Fibroblast of the conjunctiva (primary cell): ENCODE measurements at regions not wholly inside any gene's neighbourhood (a gene's known extent, or its start where the extent isn't known, plus 50 kb on each side); places are given as distances from the start of the nearest gene placed in this dataset.

Experiments
- DNase-seq: peaks from one replicate; pipeline ENCODE4 v3.0.0-alpha.2; 2010; ENCODE audit warnings: low read depth

- DNase-seq, result no peak
Observed at GRCh38 chr17:83178533-83179304, 99.3 kb downstream of the METRNL start.

GRCh38 chr17:83179374-83179773, 100.0 kb downstream of the METRNL start:
- DNase-seq, result no peak

GRCh38 chr17:83179811-83180210, 100.4 kb downstream of the METRNL start:
- no peak for DNase-seq

- DNase-seq, result no peak
Observed at GRCh38 chr17:83180264-83180995, 101.0 kb downstream of the METRNL start.

- no peak for DNase-seq
Observed at GRCh38 chr17:83180996-83181481, 101.6 kb downstream of the METRNL start.

- no peak for DNase-seq
Observed at GRCh38 chr17:83181991-83182619, 102.7 kb downstream of the METRNL start.

GRCh38 chr17:83182620-83183101, 103.3 kb downstream of the METRNL start:
- no peak for DNase-seq

GRCh38 chr17:83183145-83183948, 103.9 kb downstream of the METRNL start:
- no peak for DNase-seq

- DNase-seq, result no peak
Observed at GRCh38 chr17:83183951-83184506, 104.6 kb downstream of the METRNL start.

- no peak for DNase-seq
Observed at GRCh38 chr17:83185023-83186002, 105.9 kb downstream of the METRNL start.

- DNase-seq, result no peak
Observed at GRCh38 chr17:83186226-83186625, 106.8 kb downstream of the METRNL start.

- DNase-seq, result no peak
Observed at GRCh38 chr17:83186751-83187421, 107.5 kb downstream of the METRNL start.

GRCh38 chr17:83187782-83188311, 108.4 kb downstream of the METRNL start:
- DNase-seq, result no peak

- peak; percentile 69 for DNase-seq
Observed at GRCh38 chr17:83189044-83190003, 109.9 kb downstream of the METRNL start.

GRCh38 chr17:83190004-83190385, 110.6 kb downstream of the METRNL start:
- DNase-seq, result no peak

GRCh38 chr17:83190601-83191387, 111.4 kb downstream of the METRNL start:
- no peak for DNase-seq

GRCh38 chr17:83191388-83192160, 112.2 kb downstream of the METRNL start:
- DNase-seq, result no peak
